HG03460 (cell line): ENCODE measurements at regions not wholly inside any gene's neighbourhood (a gene's known extent, or its start where the extent isn't known, plus 50 kb on each side); places are given as distances from the start of the nearest gene placed in this dataset.
"Not testable (repeated sequence)": the region's sequence is repeated elsewhere in the genome, so short reads cannot be mapped to it uniquely, and the experiment has no call there.

Experiments
- ATAC-seq: cut with Tn5 transposase; IDR thresholded peaks from one replicate; pipeline ENCODE4 v1.9.1; 2021; ENCODE audit not compliant: unreplicated experiment

GRCh38 chr6:40888456-40888990, 150.5 kb downstream of the UNC5CL start:
- no peak for ATAC-seq

GRCh38 chr6:40887792-40888340, 151.2 kb downstream of the UNC5CL start:
- no peak for ATAC-seq

DNA sequence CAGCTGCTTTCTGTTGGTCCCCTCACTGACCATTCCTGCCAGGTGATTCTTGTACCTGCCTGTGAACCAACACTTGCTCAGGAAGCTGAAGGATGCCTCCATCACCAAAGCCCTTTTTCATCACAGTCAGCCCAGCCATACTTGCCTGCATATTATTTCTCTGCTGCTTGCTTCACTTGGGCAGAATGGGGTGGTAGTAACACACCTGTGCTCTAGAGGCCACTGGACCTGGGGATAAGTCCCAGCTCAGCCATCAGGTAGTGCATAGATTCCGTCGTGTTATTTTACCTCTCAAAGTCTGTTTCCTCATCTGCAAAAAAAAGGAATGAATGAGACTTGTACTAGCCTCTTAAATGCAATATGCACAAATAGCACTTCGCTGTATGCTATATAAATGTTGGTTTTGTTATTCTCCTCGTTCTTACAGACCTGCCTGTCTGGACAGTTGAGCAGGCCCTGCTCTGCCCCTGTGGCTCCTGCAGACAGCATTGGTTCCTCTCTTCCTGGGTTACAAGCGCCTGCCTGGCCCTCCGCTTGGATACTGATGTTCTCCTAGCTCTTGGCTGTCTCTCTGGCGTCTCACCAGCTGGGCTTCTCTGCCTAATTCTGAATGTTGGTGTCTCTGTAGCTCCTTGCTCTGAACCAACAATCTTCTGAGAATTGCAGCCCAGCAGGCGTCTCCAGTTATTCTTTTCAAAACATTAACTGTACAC, 151.8 kb downstream of the UNC5CL start:
- no peak for ATAC-seq

DNA sequence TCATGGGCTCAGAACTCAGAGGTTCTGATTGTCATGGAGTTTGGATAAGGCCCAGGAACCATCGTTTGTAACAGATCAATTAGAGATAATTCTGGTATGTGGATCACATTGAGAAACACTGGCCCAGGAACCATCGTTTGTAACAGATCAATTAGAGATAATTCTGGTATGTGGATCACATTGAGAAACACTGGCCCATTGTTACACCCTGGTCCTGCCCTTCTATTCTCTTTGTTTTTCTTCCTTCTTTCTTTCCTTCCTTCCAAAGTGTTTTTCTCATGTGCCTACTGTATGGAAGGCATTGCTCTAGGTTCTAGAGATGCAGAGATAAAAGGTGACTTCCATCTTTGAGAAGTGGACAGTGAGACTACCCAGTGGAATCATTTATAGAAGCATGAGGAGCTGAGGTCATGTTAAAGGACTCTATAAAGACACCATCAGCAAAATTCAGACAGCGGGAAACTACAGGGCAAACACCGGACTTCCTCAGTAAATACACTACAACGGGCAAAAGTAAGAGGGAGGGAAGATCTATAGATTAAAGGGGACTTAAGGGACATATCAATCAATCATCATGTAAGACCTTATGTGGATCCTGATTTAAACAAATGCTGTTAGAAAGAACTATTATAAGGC, 153.8 kb downstream of the UNC5CL start:
- ATAC-seq, result no peak

DNA sequence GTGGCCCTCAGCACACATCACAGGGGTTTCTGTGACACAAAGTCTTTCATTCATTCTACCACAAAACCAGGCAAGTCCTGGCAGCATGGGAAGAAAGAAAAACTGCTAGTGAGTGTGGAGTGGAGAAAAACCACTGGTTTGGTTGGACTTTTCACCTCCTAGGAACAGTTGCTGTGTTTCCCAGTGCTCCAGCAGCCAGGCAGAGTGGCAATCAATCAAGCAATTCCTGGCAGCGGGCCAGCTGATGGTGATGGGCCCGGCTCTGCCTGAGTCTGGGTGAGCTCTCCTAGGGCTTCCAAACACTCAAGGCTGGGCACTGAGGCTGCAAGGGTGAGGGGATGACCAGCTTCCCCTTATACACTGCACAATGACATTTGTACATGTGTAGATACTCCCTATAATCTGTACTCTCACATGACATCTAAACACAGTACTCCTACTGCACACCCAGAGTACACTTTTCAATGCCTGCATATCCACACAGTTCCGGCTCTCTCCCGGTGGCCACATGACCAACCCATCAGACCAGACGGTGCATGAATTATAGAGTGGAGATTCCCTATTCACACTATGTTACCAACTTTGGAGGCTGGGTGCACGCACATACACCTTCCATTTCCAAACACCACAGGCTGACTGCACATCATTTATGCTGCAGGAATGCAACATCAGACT, 156.6 kb downstream of the UNC5CL start:
- ATAC-seq, result no peak

- no peak for ATAC-seq
Observed at GRCh38 chr6:40881501-40881900, 157.5 kb downstream of the UNC5CL start.

GRCh38 chr6:40880906-40881305, 158.1 kb downstream of the UNC5CL start:
- no peak for ATAC-seq

DNA sequence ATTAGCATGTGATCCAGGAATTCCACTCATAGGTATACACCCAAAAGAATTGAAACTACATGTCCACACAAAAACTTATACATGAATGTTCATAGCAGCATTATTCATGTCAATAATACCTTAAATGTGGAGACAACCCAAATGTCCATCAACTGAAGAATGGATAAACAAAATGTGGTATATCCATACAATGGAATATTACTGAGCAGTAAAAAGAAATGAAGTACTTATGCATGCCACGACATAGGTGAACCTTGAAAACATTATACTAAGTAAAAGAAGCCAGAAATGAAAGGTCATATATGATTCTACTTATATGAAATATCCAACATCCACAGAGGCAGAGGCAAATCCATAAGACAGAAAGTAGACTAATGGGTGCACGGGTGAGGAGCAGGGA, 159.9 kb downstream of the UNC5CL start:
- no peak for ATAC-seq

GRCh38 chr6:40877362-40877761, 161.7 kb downstream of the UNC5CL start:
- no peak for ATAC-seq

GRCh38 chr6:40876336-40876735, 162.7 kb downstream of the UNC5CL start:
- no peak for ATAC-seq

DNA sequence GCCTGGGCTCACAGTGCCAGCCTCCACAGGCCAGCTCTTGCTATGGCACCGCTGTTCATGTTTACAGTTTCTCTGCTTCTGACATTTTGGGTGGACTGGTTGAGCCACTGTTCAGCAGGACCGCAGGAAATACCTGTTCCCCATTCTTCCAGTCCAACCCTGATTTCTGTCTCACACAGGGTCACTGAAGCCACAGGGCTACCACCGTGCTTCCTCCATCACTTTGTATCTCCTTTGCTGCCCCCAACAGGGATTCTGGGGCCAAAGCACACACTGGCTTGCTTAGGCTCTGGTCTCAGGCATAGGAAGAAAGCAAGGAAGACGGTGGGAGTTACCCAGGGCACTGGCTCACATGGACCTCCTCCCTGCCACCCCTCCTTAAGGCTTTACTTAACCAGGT, 164.5 kb downstream of the UNC5CL start:
- ATAC-seq, result no peak

DNA sequence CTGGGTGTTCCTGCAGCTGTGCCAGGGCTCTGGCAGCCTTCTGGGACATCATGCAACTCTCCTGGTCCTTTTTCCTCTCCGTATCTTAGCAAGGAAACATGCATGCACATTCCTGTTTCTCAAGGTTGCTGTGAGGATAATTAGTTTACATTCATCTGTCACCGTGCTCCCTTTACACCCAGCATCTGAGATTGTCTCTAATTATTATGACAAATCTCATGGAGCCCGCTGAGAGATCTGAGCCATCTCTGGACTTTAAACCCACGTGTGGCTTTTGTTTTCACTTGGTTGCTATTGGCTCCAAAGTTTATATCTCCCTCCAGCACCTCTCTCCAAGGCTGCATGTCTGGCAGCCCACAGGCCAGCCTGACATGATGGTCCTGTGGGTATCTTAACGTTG, 167.6 kb downstream of the UNC5CL start:
- ATAC-seq, result no peak

DNA sequence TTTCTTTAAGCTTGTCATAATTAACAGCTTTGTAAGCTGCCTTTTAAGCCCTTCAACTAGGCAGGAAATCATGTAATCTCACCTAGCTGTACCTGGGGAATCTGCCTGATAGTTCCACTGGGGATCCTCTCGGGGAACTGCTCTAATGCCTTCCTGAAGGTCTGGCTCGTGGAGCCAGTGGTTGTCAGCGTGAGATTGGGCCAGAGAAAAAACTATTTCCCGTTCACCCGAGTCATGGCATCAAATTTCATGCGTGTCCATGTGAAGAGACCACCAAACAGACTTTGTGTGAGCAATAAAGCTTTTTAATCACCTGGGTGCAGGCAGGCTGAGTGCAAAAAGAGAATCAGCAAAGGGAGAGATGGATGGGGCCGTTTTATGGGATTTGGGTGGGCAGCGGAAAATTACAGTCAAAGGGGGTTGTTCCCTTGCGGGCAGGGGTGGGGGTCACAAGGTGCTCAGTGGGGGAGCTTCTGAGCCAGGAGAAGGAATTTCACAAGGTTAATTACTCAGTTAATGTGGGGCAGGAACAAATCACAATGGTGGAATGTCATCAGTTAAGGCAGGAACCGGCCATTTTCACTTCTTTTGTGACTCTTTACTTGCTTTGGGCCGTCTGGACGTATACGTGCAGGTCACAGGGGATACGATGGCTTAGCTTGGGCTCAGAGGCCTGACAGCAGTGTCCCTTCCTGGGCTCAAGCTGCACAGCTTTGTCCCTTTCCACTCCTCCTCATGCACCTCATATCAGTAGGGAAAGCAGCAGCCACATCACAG, 170.7 kb downstream of the UNC5CL start:
- not testable (repeated sequence) for ATAC-seq

DNA sequence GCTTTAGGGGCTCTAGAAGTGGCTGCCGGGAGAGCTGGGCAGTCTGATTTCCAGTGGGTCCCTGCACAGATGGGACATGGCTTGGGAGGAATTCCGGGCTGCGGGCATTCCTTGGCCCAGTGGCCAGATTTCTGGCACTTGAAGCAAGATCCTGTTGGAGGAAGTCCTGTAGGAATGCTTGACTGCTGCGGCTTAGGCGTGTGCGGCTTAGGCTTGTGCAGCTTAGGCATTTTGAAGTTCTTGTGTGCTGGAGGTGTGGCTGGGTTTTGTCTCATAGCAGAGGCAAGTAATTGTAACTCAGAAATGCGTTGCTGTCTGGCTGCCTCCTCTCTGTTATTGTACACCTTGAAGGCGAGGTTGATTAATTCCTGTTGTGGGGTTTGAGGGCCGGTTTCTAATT, 171.5 kb downstream of the UNC5CL start:
- ATAC-seq, result not testable (repeated sequence)

- not testable (repeated sequence) for ATAC-seq
Observed at GRCh38 chr6:40865259-40865658, 173.8 kb downstream of the UNC5CL start.

- ATAC-seq, result no peak
Observed at GRCh38 chr6:40860443-40860842, 178.6 kb downstream of the UNC5CL start.

GRCh38 chr6:40856271-40856670, 182.8 kb downstream of the UNC5CL start:
- no peak for ATAC-seq

DNA sequence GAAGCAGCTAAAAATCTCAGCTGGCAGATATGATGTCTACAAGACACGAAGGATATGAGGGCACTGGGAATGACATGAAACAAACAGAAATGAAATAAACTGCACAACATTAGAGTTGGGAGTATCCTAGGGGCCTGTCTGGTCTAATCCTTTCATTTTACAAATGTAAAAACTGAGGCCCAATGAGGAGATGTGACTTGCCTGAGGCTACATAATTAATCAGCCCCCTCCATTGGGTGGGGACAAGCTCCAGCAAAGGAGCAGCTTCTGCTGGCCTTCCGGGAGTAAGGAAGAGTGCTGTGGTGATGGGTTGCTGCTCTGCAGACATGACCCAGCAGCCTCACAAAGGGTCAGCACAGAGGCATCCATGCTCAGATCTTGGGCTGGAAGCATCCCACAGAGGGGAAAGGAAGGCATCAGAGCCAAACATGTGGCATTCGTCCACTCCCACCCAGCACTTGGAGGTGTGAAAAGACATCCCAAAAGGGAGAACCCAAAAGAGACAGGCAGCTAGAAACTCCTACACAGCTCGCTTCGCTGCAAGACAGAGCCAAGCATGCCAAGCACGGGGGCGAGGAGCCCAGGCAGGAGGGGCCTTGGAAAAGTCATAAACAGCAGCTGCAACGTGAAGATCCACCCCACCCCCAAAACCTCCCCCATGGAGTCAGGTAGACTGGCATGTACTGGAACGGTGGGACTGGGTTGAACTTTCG, 183.7 kb downstream of the UNC5CL start:
- no peak for ATAC-seq

DNA sequence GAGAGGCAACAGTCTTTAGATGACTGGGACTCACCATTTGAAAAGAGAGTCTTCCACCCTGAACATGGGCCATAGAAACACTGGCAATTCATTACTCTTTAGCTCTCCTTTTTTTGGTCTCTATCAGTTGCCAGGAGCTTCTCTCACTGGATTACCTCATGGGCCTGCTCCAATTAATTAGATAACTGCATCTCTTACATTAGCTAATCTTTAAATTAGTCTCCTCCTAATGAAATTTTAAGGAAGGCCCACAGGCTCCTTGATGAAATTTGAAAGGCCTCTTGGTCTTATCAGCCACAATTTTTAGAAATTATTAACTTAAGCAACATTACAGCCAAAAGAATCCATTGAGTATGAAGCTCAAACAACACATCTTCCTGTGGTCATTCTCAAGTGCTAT, 184.4 kb downstream of the UNC5CL start:
- no peak for ATAC-seq

DNA sequence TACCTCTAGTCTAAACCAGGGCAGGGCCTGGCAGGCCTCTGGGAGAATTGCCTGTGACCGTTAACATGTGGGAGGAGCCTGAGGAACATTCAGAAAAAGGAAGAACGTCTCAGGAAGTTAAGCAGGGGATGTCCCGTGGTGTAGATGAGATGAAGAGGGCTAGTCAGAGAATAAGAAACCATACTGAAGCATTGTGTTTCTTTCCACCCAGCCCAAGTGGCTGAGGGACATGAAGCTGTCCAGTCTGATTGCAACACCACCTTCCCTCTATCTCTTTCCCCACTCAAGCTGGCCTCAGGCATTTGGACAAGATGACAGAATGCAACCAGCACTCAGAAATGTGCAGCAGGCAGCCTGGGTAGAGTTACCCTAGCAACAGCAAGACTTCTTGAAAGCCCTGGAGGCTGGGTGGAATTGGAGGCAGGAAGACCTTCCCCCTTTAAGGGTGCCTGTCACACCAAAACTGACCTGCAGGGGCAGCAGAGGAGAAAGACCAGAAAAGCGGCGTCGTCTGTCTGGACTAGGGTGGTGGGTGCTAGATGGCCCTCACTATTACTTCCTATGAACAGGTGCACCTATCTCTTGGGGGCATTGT, 186.1 kb downstream of the UNC5CL start:
- no peak for ATAC-seq
